Gastrocnemius medialis (tissue), 4 donors: ENCODE measurements at regions not wholly inside any gene's neighbourhood (a gene's known extent, or its start where the extent isn't known, plus 50 kb on each side); places are given as distances from the start of the nearest gene placed in this dataset.

ENCODE experiments used
- POLR2A ChIP-seq, 2 donors: fragments of 450-650 bp; IDR thresholded peaks; one replicate each; pipeline ENCODE4 v1.6.1; 2017; ENCODE audit warnings: antibody characterized with exemption in 2 of 2, mild to moderate bottlenecking in 2 of 2, moderate library complexity in 2 of 2
- TF ChIP-seq, protein P1 (sequence below), 5 experiments: fragments of 450-650 bp in 3 of 5; fragments of 200-600 bp in 2 of 5; sonication (generic) in 2 of 5; IDR thresholded peaks in 4 of 5; conservative IDR thresholded peaks in 1 of 5; 1 replicate in 4 of 5; 2 replicates in 1 of 5; pipeline ENCODE4 v1.5.1; 2016 to 2019; ENCODE audit warnings: antibody characterized with exemption in 5 of 5, mild to moderate bottlenecking in 3 of 5, moderate library complexity in 3 of 5

DNA sequence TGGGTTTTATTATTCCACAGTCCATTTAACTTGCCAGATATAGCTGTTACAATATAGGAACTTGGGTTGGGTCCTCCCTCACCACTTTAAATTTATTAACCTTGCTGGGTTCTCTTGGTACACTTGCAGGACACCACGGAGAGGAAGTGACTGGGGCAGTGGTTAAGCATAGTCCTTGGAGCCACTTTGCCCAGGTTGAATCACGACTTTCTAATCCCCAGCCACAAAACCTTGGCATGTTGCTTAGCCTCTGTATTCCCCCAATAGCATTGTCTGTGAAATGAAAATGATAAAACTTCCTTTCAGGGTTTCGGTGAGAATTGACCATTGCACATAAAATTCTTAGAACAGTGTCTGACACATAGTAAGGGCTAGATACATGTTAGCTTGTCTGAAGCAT, 221.2 kb downstream of the IRS1 start:
- TF ChIP-seq, protein P1, sequence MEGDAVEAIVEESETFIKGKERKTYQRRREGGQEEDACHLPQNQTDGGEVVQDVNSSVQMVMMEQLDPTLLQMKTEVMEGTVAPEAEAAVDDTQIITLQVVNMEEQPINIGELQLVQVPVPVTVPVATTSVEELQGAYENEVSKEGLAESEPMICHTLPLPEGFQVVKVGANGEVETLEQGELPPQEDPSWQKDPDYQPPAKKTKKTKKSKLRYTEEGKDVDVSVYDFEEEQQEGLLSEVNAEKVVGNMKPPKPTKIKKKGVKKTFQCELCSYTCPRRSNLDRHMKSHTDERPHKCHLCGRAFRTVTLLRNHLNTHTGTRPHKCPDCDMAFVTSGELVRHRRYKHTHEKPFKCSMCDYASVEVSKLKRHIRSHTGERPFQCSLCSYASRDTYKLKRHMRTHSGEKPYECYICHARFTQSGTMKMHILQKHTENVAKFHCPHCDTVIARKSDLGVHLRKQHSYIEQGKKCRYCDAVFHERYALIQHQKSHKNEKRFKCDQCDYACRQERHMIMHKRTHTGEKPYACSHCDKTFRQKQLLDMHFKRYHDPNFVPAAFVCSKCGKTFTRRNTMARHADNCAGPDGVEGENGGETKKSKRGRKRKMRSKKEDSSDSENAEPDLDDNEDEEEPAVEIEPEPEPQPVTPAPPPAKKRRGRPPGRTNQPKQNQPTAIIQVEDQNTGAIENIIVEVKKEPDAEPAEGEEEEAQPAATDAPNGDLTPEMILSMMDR (IDR thresholded peaks at IDR 0.05 in 4 of 5, conservative IDR thresholded peaks at IDR 0.05 in 1 of 5) = no peak
- TF ChIP-seq POLR2A (IDR thresholded peaks at IDR 0.05) = no peak
